Fibroblast of villous mesenchyme (primary cell): ENCODE measurements at regions not wholly inside any gene's neighbourhood (a gene's known extent, or its start where the extent isn't known, plus 50 kb on each side); places are given as distances from the start of the nearest gene placed in this dataset.

ENCODE experiments used
- DNase-seq: peaks from one replicate; pipeline ENCODE4 v3.0.0-alpha.2; 2010; ENCODE audit warnings: low read depth
- H3K4me3 ChIP-seq: 2 replicates; pipeline ENCODE4 v1.5.1; 2011; ENCODE audit warnings: low read depth, mild to moderate bottlenecking, low read length
- CTCF ChIP-seq: IDR thresholded peaks from 2 replicates; pipeline ENCODE4 v1.5.1; 2012; ENCODE audit warnings: low read depth, mild to moderate bottlenecking, low read length; ENCODE audit not compliant: insufficient read depth

GRCh38 chr6:22078802-22079545 is 217.9 kb downstream of the PRL start:
- no peak overlapping the region for H3K4me3 ChIP-seq
- no peak for DNase-seq
- no peak for TF ChIP-seq CTCF

- no peak overlapping the region for H3K4me3 ChIP-seq
- no peak for TF ChIP-seq CTCF
- DNase-seq, result peak; percentile 33
Observed at GRCh38 chr6:22079783-22080182, 217.1 kb downstream of the PRL start.

- no peak for TF ChIP-seq CTCF
- no peak for DNase-seq
- H3K4me3 ChIP-seq, result no peak overlapping the region
Observed at GRCh38 chr6:22081709-22082108, 215.1 kb downstream of the PRL start.

- no peak overlapping the region for H3K4me3 ChIP-seq
- DNase-seq, result no peak
- no peak for TF ChIP-seq CTCF
Observed at GRCh38 chr6:22082218-22082617, 214.6 kb downstream of the PRL start.

GRCh38 chr6:22083119-22083518 is 213.7 kb downstream of the PRL start:
- no peak overlapping the region for H3K4me3 ChIP-seq
- no peak for TF ChIP-seq CTCF
- DNase-seq, result no peak

GRCh38 chr6:22087960-22088706 is 208.7 kb downstream of the PRL start:
- no peak for TF ChIP-seq CTCF
- DNase-seq, result no peak
- no peak overlapping the region for H3K4me3 ChIP-seq
